ENCODE measurements at regions not wholly inside any gene's neighbourhood (a gene's known extent, or its start where the extent isn't known, plus 50 kb on each side); places are given as distances from the start of the nearest gene placed in this dataset.

GRCh38 chr10:33939892-33940291, 605.4 kb upstream of the NRP1 start:
- H3K4me1 ChIP-seq (ENCODE audit: low read depth): no peaks in the 10 kb centered on the region
- no peaks in the 10 kb centered on the region for H3K9me3 ChIP-seq
- DNase-seq (no peak), ATAC-seq (no peak)
- intact Hi-C loops (cut with DNase I, micrococcal nuclease): no loop called here
- H3K4me3 ChIP-seq: no peak overlapping the region
- H3K36me3 ChIP-seq (ENCODE audit: low read depth): no peaks in the 10 kb centered on the region
- TF ChIP-seq CTCF (IDR thresholded peaks at IDR 0.05): no peak

GRCh38 chr10:33939410-33939809, 604.9 kb upstream of the NRP1 start:
- TF ChIP-seq CTCF (IDR thresholded peaks at IDR 0.05): no peak
- H3K4me1 ChIP-seq (ENCODE audit: low read depth): no peaks in the 10 kb centered on the region
- no peak for ATAC-seq

GRCh38 chr10:33938001-33938400, 603.5 kb upstream of the NRP1 start:
- Histone ChIP-seq H3K9me3 (no peaks in the 10 kb centered on the region), H3K4me1 (ENCODE audit: low read depth) (no peaks in the 10 kb centered on the region), H3K4me3 (no peak overlapping the region), H3K36me3 (ENCODE audit: low read depth) (no peaks in the 10 kb centered on the region)
- TF ChIP-seq CTCF (IDR thresholded peaks at IDR 0.05): no peak
- intact Hi-C loops (cut with DNase I, micrococcal nuclease): no loop called here
- DNase-seq (no peak), ATAC-seq (no peak)

More at GRCh38 chr10:33939410-33939809, 604.9 kb upstream of the NRP1 start:
- no peak overlapping the region for H3K4me3 ChIP-seq
- no peaks in the 10 kb centered on the region for H3K36me3 ChIP-seq (ENCODE audit: low read depth)
- DNase-seq: no peak
- no peaks in the 10 kb centered on the region for H3K9me3 ChIP-seq
- intact Hi-C loops (cut with DNase I, micrococcal nuclease): no loop called here

GRCh38 chr10:33937036-33937730, 602.7 kb upstream of the NRP1 start:
- H3K36me3 ChIP-seq (ENCODE audit: low read depth): no peaks in the 10 kb centered on the region
- DNase-seq: no peak
- no peak for ATAC-seq
- H3K9me3 ChIP-seq: no peaks in the 10 kb centered on the region
- TF ChIP-seq CTCF (IDR thresholded peaks at IDR 0.05): no peak
- no peak overlapping the region for H3K4me3 ChIP-seq
- no peaks in the 10 kb centered on the region for H3K4me1 ChIP-seq (ENCODE audit: low read depth)
- intact Hi-C loops (cut with DNase I, micrococcal nuclease): no loop called here

- Histone ChIP-seq H3K9me3 (no peaks in the 10 kb centered on the region), H3K4me1 (ENCODE audit: low read depth) (no peaks in the 10 kb centered on the region), H3K36me3 (ENCODE audit: low read depth) (no peaks in the 10 kb centered on the region), H3K4me3 (no peak overlapping the region)
- TF ChIP-seq CTCF (IDR thresholded peaks at IDR 0.05): no peak
- intact Hi-C loops (cut with DNase I, micrococcal nuclease): no loop called here
- ATAC-seq (no peak), DNase-seq (no peak)
These were observed 600.9 kb upstream of the NRP1 start for GRCh38 chr10:33935350-33935749.

GRCh38 chr10:33930079-33930478, 595.6 kb upstream of the NRP1 start:
- Histone ChIP-seq H3K4me3 (no peak overlapping the region), H3K9me3 (no peaks in the 10 kb centered on the region), H3K36me3 (ENCODE audit: low read depth) (no peaks in the 10 kb centered on the region), H3K4me1 (ENCODE audit: low read depth) (no peaks in the 10 kb centered on the region)
- no peak for TF ChIP-seq CTCF (IDR thresholded peaks at IDR 0.05)
- DNase-seq (peak in 1 of 3 donors; percentile 6), ATAC-seq (no peak)
- intact Hi-C loops (cut with DNase I, micrococcal nuclease): no loop called here

All from mucosa of descending colon (tissue), 3 donors.